Skeletal muscle satellite cell (primary cell): ENCODE measurements at regions not wholly inside any gene's neighbourhood (a gene's known extent, or its start where the extent isn't known, plus 50 kb on each side); places are given as distances from the start of the nearest gene placed in this dataset.

Source experiments
- H3K27me3 ChIP-seq: 2 replicates; pipeline ENCODE4 v1.7.0; 2013; ENCODE audit warnings: low read length; ENCODE audit not compliant: control insufficient read depth, insufficient read depth
- H3K36me3 ChIP-seq: 2 replicates; pipeline ENCODE4 v1.7.0; 2013; ENCODE audit warnings: mild to moderate bottlenecking, control low read depth, low read length; ENCODE audit not compliant: insufficient read depth
- H3K4me1 ChIP-seq: 2 replicates; pipeline ENCODE4 v1.7.0; 2013; ENCODE audit warnings: low read length; ENCODE audit not compliant: control insufficient read depth, insufficient read depth
- H3K4me2 ChIP-seq: 2 replicates; pipeline ENCODE4 v1.7.0; 2013; ENCODE audit warnings: mild to moderate bottlenecking, low read length
- H3K4me3 ChIP-seq: 2 replicates; pipeline ENCODE4 v1.7.0; 2013; ENCODE audit warnings: low read length
- H3K9ac ChIP-seq: 2 replicates; pipeline ENCODE4 v1.7.0; 2013; ENCODE audit warnings: mild to moderate bottlenecking, low read depth, low read length, moderate library complexity
- H3K9me3 ChIP-seq: replicated peaks from 2 replicates; pipeline ENCODE4 v1.7.0; 2013; ENCODE audit warnings: mild to moderate bottlenecking, control low read depth, low read length

DNA sequence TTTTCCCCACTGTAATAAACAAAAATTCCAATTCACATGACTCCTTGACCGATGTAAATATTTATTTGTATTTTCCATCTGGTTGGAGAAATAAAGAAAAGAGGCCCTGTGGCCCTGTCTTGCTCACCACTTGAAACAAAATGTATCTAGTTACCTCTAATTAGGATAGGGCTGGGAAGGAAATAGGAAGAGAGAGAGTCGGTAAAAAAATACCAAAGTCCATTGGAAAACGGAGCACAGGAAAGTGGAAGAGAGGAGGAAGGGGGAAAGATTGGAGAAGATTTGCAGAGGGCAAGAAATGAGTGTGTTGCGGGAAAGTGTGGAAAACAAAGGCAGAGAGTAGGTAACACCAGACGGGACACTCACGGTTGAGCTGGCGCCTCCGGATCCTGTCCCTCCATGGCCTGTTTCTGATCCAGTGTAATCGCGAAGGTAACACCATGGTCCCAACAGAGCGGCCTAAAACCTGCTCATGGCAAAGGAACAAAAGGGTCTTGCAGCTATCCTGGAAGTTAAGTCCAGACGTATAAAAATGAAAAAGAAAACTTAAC is 105.8 kb upstream of the RIPOR2 start:
- Histone ChIP-seq H3K4me3 (no peak overlapping the region), H3K9me3 (no peaks in the 10 kb centered on the region), H3K9ac (no peak overlapping the region), H3K36me3 (no peaks in the 10 kb centered on the region), H3K4me2 (no peak overlapping the region), H3K4me1 (no peaks in the 10 kb centered on the region), H3K27me3 (no peaks in the 10 kb centered on the region)

DNA sequence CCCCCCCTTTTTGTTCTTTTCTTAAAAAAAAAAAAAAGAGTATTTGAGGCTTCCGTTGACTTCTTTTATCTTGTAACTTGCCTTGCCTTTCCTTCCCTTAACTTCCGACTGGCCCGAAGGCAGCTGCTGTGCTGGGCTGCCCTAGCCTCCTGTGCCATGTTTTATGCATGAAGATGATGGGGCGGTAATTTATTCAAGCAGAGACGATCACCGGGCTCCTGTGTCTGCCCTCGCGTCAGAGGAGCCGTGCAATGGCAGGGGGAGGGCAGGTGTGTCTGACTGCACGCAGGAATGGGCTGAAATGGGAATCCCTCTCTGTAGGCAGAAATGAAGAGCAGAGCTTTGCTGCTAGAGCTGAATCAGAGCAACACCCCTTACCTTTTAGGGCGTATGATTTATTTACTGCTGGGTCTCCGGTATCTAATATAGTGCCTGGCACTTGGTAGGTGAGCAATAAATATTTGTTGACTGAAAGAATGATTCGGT is 106.3 kb upstream of the RIPOR2 start:
- no peak overlapping the region for H3K4me3 ChIP-seq
- H3K36me3 ChIP-seq: no peaks in the 10 kb centered on the region
- H3K4me2 ChIP-seq: no peak overlapping the region
- no peak overlapping the region for H3K9ac ChIP-seq
- H3K4me1 ChIP-seq: no peaks in the 10 kb centered on the region
- H3K27me3 ChIP-seq: no peaks in the 10 kb centered on the region
- no peaks in the 10 kb centered on the region for H3K9me3 ChIP-seq

DNA sequence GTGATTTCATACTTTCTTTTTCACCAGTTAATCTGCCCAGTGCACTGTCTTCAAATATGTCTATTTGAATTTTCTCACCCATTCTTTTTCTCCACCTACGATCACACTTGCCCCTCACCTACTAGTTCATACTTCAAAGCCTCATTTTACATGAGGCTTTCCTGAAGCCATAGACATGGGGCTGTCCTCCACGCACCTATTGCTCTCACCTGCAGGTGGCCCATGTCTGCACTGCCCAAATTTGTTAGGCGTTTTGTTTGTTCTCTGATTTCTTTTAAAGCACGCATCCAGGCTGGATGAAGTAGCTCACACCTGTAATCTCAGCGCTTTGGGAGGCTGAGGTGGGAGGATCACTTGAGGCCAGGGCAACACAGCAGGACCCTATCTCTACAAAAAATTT is 106.8 kb upstream of the RIPOR2 start:
- Histone ChIP-seq H3K4me1 (no peaks in the 10 kb centered on the region), H3K9me3 (no peaks in the 10 kb centered on the region), H3K27me3 (no peaks in the 10 kb centered on the region), H3K4me3 (no peak overlapping the region), H3K4me2 (no peak overlapping the region), H3K36me3 (no peaks in the 10 kb centered on the region), H3K9ac (no peak overlapping the region)

DNA sequence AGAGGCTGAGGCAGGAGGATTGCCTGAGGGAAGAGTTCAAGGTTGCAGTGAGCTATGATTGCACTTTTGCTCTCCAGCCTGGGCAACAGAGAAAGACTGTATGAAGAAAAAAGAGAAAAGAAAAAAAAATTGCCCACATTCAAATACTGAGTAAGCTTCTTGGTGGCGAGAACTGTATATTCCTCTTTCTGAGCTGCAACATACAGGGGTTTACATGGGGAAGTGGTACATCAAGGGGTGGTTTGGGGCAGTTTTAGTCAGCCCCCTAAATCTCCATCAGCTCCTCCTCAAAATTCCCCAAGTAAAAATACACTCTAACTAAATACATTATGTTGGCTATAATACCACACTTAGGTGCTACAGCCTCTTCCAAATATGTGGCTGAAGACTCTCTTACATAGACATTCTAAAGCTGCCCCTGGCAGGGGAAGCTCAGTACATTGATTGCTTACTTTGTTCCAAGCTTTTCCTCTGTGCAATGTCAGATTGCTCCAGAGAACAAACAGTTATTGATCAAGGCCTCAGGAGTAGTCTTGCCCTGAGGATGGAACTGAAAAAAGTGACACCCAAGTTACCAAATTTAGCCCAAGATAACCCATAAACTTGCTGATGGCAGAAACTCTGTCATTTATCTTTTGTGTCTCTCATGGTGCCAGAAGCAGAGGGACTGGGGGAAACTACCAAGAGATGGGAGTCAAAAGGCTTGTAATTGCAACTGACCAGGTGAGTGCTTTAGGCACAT is 107.4 kb upstream of the RIPOR2 start:
- H3K4me3 ChIP-seq: no peak overlapping the region
- H3K36me3 ChIP-seq: no peaks in the 10 kb centered on the region
- no peaks in the 10 kb centered on the region for H3K4me1 ChIP-seq
- H3K9ac ChIP-seq: no peak overlapping the region
- H3K4me2 ChIP-seq: no peak overlapping the region
- H3K9me3 ChIP-seq: no peaks in the 10 kb centered on the region
- no peaks in the 10 kb centered on the region for H3K27me3 ChIP-seq

DNA sequence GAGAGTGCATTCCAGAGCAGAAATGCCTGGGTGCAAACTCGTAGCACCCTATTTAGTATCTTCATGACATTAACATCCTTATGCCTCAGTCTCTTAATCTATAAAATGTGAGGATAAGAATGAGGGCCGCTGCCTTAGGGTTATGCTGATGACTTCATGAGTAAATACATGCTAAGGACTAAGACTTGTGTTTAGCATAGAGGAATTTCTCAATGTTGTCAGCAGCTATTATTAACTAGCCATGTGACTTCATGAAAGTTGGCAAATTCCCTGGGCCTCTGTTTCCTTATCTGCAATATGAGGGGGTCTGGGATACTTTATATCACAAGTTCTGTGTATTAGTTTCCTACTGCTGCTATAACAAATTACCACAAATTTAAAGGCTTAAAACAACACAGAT is 108.1 kb upstream of the RIPOR2 start:
- Histone ChIP-seq H3K36me3 (no peaks in the 10 kb centered on the region), H3K4me3 (no peak overlapping the region), H3K4me2 (no peak overlapping the region), H3K4me1 (no peaks in the 10 kb centered on the region), H3K9ac (no peak overlapping the region), H3K27me3 (no peaks in the 10 kb centered on the region), H3K9me3 (no peaks in the 10 kb centered on the region)

DNA sequence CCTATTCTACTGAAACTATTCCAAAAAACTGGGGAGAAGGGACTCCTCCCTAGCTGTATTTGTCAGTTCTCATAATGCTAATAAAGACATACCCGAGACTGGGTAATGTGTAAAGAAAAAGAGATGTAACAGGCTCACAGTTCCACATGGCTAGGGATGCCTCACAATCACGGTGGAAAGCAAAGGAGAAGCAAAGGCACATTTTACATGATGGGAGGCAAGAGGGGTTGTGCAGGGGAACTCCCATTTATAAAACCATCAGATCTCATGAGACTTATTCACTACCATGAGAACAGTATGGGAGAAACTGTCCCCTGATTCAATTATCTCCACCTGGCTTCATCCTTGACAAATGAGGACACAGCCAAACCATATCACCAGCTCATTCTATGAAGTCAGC is 111.2 kb upstream of the RIPOR2 start:
- Histone ChIP-seq H3K4me2 (no peak overlapping the region), H3K36me3 (no peaks in the 10 kb centered on the region), H3K27me3 (no peaks in the 10 kb centered on the region), H3K4me3 (no peak overlapping the region), H3K9me3 (no peaks in the 10 kb centered on the region), H3K4me1 (peaks cover 9% of the 10 kb centered on the region), H3K9ac (no peak overlapping the region)

DNA sequence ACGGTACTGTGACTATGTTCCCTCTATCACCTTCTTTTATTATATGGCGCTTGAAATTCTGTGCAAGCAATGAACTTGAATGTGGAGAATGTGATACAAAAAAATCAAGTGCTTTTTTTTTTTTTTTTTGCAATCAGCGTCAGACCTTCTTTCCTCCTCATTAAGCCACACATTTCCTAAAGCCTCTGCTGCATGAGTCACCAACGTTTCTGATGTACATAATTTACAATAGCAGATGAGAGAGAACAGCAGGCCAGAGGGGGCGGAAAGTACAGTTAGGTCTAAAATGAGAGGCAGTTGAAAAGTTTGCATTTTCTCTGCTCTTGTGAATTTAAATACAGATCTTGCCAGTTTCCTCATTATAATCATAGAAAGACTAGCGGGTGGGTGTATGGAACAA is 114.6 kb upstream of the RIPOR2 start:
- no peaks in the 10 kb centered on the region for H3K27me3 ChIP-seq
- H3K9ac ChIP-seq: no peak overlapping the region
- H3K4me1 ChIP-seq: peaks cover 25% of the 10 kb centered on the region
- H3K36me3 ChIP-seq: no peaks in the 10 kb centered on the region
- no peak overlapping the region for H3K4me3 ChIP-seq
- no peaks in the 10 kb centered on the region for H3K9me3 ChIP-seq
- peak overlapping the region; percentile 61 for H3K4me2 ChIP-seq

DNA sequence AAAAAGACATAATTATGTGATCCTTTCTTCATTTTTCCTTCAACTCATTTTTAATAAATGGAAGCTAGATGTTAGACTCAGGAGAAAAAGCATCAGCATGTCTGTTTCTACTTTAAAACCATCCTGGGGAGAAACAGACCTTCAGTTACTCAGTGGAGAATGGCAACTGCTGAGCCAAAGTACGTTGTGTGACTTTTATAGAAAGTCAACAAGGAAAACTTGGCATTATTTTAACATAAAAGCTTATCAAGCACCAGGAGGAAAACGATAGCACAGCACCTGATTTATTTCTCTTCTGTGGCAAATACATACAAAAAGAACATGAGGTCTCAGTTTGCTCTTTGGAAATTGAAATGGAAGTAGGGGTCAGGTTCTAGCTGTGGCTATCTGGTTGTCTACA is 115.3 kb upstream of the RIPOR2 start:
- H3K4me1 ChIP-seq: peaks cover 25% of the 10 kb centered on the region
- no peaks in the 10 kb centered on the region for H3K9me3 ChIP-seq
- no peak overlapping the region for H3K4me3 ChIP-seq
- no peaks in the 10 kb centered on the region for H3K27me3 ChIP-seq
- H3K4me2 ChIP-seq: no peak overlapping the region
- no peak overlapping the region for H3K9ac ChIP-seq
- no peaks in the 10 kb centered on the region for H3K36me3 ChIP-seq

DNA sequence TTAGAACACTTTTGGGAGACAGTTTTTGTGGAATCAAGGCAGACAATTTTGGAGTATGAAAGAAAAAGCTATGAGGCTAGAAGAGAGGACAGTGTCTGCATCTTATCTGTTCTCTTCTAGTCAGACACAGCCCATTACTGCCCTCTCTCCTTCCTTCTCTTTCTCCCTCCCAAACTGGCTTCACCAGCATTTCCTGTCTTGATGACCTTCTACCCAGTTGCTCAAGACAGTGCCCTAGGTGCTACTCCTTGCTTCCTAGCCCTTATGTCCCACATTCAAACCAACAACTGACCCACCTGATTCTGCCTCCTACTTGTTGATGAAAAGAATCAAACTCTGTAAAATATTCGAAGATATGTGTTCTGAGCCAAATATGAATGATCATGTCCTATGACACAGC is 116.4 kb upstream of the RIPOR2 start:
- H3K4me3 ChIP-seq: no peak overlapping the region
- no peak overlapping the region for H3K9ac ChIP-seq
- H3K36me3 ChIP-seq: no peaks in the 10 kb centered on the region
- H3K4me1 ChIP-seq: peaks cover 25% of the 10 kb centered on the region
- no peaks in the 10 kb centered on the region for H3K27me3 ChIP-seq
- no peaks in the 10 kb centered on the region for H3K9me3 ChIP-seq
- H3K4me2 ChIP-seq: no peak overlapping the region

DNA sequence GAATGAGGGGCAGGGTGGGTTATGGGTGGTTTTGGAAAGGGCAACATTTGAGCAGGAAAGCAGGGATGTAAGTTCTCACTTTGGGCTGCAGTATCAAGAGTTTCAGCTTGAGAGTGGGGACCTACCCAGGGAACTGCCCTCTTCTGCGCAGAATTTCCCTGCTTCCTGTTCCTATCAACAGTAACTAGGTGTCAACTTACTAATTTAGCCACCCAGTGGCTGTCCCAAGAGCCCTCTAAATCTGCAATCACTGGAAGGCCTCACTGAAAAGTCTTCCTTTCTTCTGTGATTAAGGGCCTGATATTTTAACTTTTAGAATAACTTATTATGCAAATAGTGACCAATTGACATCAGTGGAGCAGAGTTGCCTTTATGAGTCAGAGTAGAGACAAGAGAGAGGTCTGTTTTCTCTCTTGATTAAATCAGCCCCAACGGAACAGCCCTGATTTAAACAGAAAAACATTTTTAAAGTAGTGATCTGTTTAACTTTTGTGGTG is 118.2 kb upstream of the RIPOR2 start:
- Histone ChIP-seq H3K9ac (peak overlapping the region; percentile 43), H3K4me2 (peak overlapping the region; percentile 58), H3K4me1 (peaks cover 25% of the 10 kb centered on the region), H3K4me3 (no peak overlapping the region), H3K27me3 (no peaks in the 10 kb centered on the region), H3K36me3 (no peaks in the 10 kb centered on the region), H3K9me3 (no peaks in the 10 kb centered on the region)

DNA sequence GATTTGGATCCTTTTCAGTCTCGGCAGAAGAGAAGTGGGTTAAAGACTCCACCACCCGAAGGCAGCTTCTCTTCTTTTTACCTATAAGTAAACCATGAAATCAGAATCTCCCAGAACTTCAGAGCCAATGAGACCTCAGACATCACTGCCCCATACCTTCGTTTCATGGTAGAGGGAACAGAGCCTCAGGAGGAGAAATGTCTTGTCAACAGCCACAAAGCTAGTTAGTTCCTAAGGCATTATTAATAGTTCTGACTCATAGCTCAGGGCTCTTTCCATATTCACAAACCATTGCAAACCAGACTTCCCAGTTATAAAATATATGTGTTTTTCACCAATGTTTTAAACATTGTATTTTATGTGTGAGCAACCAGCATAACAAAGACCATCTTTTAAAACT is 118.7 kb upstream of the RIPOR2 start:
- H3K9me3 ChIP-seq: no peaks in the 10 kb centered on the region
- H3K27me3 ChIP-seq: no peaks in the 10 kb centered on the region
- peak overlapping the region; percentile 58 for H3K4me2 ChIP-seq
- H3K4me1 ChIP-seq: peaks cover 25% of the 10 kb centered on the region
- no peaks in the 10 kb centered on the region for H3K36me3 ChIP-seq
- peak overlapping the region; percentile 43 for H3K9ac ChIP-seq
- no peak overlapping the region for H3K4me3 ChIP-seq

DNA sequence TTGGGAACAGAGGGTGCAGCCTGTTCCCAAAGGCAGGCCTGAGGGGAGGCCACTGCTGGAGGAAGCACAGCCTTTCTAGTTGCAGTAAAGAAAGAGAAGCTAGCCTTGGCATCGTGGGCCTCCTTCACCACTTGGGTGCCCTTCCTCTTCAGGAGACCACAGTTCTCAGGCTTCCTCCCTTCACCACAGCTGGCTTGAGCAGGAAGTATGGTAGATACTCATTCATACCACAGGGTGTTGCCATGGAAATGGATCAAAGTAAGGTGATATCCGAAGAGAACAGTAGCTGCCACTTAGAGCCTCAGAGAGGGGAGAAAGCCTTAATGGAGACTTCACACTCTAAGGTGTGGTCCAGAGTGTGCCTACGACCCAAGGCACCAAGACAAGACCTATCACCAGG is 120.4 kb upstream of the RIPOR2 start:
- Histone ChIP-seq H3K4me2 (no peak overlapping the region), H3K27me3 (no peaks in the 10 kb centered on the region), H3K4me3 (no peak overlapping the region), H3K9me3 (no peaks in the 10 kb centered on the region), H3K4me1 (peaks cover 18% of the 10 kb centered on the region), H3K36me3 (no peaks in the 10 kb centered on the region), H3K9ac (no peak overlapping the region)
